ENCODE measurements at regions not wholly inside any gene's neighbourhood (a gene's known extent, or its start where the extent isn't known, plus 50 kb on each side); places are given as distances from the start of the nearest gene placed in this dataset.

- TF ChIP-seq CTCF (conservative IDR thresholded peaks at IDR 0.05; ENCODE audit: low read depth, low read length): no peak
- no peak for TF ChIP-seq MXI1 (IDR thresholded peaks at IDR 0.05; ENCODE audit: borderline replicate concordance, low read depth, low read length)
- no peak for TF ChIP-seq SMC3 (IDR thresholded peaks at IDR 0.05; ENCODE audit: low read depth, low read length)
- TF ChIP-seq NFE2L2 (IDR thresholded peaks at IDR 0.05; ENCODE audit: low read depth, low read length): no peak
- no peak for TF ChIP-seq ELK1 (IDR thresholded peaks at IDR 0.05; ENCODE audit: borderline replicate concordance, low read depth, low read length)
- TF ChIP-seq MAFK (IDR thresholded peaks at IDR 0.05; ENCODE audit: low read depth, low read length): no peak
- no peak for TF ChIP-seq USF2 (IDR thresholded peaks at IDR 0.05; ENCODE audit: low read depth, low read length)
- no peak for TF ChIP-seq POLR2A (IDR thresholded peaks at IDR 0.05; ENCODE audit: low read depth, low read length)
- no peak for TF ChIP-seq RAD21 (IDR thresholded peaks at IDR 0.05; ENCODE audit: low read length)
- TF ChIP-seq BHLHE40 (IDR thresholded peaks at IDR 0.05; ENCODE audit: low read depth, low read length): no peak
- TF ChIP-seq RCOR1 (IDR thresholded peaks at IDR 0.05; ENCODE audit: insufficient replicate concordance, low read length): no peak
- TF ChIP-seq FOS (IDR thresholded peaks at IDR 0.05; ENCODE audit: low read depth, low read length): no peak
- no peak for TF ChIP-seq RFX5 (IDR thresholded peaks at IDR 0.05; ENCODE audit: low read depth, low read length)
- no peak for TF ChIP-seq CEBPB (IDR thresholded peaks at IDR 0.05; ENCODE audit: low read depth, low read length)
These were observed 230.8 kb upstream of the MCTP2 start for GRCh38 chr15:94000606-94001005.
